Spleen (tissue), 7 donors: ENCODE measurements at regions not wholly inside any gene's neighbourhood (a gene's known extent, or its start where the extent isn't known, plus 50 kb on each side); places are given as distances from the start of the nearest gene placed in this dataset.

Source experiments
- POLR2A ChIP-seq, 3 donors: fragments of 450-650 bp; IDR thresholded peaks; one replicate each; pipeline ENCODE4 v1.5.1; 2017; ENCODE audit warnings: antibody characterized with exemption in 3 of 3, mild to moderate bottlenecking in 1 of 3
- TF ChIP-seq, protein P1 (sequence below), 11 experiments: fragments of 200-600 bp in 7 of 11; fragments of 450-650 bp in 4 of 11; sonication (generic) in 4 of 11; IDR thresholded peaks in 8 of 11; conservative IDR thresholded peaks in 3 of 11; 1 replicate in 7 of 11; 2 replicates in 4 of 11; pipeline versions ENCODE4 v1.4.0 to v1.8.0; 2016 to 2021; ENCODE audit warnings: antibody characterized with exemption in 11 of 11, inconsistent platforms in 4 of 11, mild to moderate bottlenecking in 1 of 11
- donor health status: DM: no; HTN: no; CAD: no; lungs with moderate emphysema.
- donor health status: DM: no; HTN: no; CAD: no.
- donor health status: DM: no; HTN: no; CAD: no.

DNA sequence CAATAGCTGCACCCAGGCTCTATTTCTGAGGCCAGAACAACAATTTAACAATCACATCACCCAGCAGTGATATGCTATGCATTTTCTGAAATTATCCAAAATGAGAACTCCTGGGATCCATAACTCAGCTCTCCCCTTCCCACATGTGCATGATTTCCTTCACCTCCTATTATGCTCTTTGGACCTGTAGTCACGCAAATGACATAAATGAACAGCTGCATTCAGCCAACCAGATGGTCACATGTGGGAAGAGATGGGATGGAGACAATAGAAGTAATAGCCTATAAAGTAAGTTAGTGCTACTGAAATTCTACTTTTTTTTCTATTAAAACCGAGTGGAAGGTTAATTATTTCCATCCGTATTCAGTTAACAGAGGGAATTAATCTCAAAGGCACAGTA, 662.1 kb upstream of the ID4 start:
- TF ChIP-seq, protein P1, sequence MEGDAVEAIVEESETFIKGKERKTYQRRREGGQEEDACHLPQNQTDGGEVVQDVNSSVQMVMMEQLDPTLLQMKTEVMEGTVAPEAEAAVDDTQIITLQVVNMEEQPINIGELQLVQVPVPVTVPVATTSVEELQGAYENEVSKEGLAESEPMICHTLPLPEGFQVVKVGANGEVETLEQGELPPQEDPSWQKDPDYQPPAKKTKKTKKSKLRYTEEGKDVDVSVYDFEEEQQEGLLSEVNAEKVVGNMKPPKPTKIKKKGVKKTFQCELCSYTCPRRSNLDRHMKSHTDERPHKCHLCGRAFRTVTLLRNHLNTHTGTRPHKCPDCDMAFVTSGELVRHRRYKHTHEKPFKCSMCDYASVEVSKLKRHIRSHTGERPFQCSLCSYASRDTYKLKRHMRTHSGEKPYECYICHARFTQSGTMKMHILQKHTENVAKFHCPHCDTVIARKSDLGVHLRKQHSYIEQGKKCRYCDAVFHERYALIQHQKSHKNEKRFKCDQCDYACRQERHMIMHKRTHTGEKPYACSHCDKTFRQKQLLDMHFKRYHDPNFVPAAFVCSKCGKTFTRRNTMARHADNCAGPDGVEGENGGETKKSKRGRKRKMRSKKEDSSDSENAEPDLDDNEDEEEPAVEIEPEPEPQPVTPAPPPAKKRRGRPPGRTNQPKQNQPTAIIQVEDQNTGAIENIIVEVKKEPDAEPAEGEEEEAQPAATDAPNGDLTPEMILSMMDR (IDR thresholded peaks at IDR 0.05 in 8 of 11, conservative IDR thresholded peaks at IDR 0.05 in 3 of 11): no peak
- TF ChIP-seq POLR2A (IDR thresholded peaks at IDR 0.05): no peak
